DND-41 (cell line): ENCODE measurements at regions not wholly inside any gene's neighbourhood (a gene's known extent, or its start where the extent isn't known, plus 50 kb on each side); places are given as distances from the start of the nearest gene placed in this dataset.
"Not testable (repeated sequence)": the region's sequence is repeated elsewhere in the genome, so short reads cannot be mapped to it uniquely, and the experiment has no call there.

Experiments
- ATAC-seq: fragments of 200-7000 bp; cut with Tn5 transposase; 3 replicates; pipeline ENCODE4 v1.9.1; 2021; ENCODE audit warnings: low read depth; ENCODE audit not compliant: insufficient read depth
- DNase-seq: peaks from one replicate; pipeline ENCODE4 v3.0.0-alpha.2; 2020
- H2AFZ ChIP-seq: 2 replicates; pipeline ENCODE4 v1.6.0; 2012; ENCODE audit warnings: low read depth, low read length
- H3K27ac ChIP-seq: 2 replicates; pipeline ENCODE4 v1.5.1; 2012; ENCODE audit warnings: low read length, inconsistent platforms
- H3K27me3 ChIP-seq: fragments of 200-600 bp; sonication (generic); 2 replicates; pipeline ENCODE4 v1.6.0; 2012; ENCODE audit warnings: low read length, mild to moderate bottlenecking, inconsistent platforms; ENCODE audit not compliant: insufficient read depth, poor library complexity
- H3K36me3 ChIP-seq: 2 replicates; pipeline ENCODE4 v1.5.1; 2012; ENCODE audit warnings: low read length, inconsistent platforms; ENCODE audit not compliant: insufficient read depth
- H3K4me1 ChIP-seq: 2 replicates; pipeline ENCODE4 v1.5.1; 2012; ENCODE audit warnings: mild to moderate bottlenecking, low read length; ENCODE audit not compliant: insufficient read depth
- H3K4me2 ChIP-seq: 2 replicates; pipeline ENCODE4 v1.6.0; 2012; ENCODE audit warnings: mild to moderate bottlenecking, moderate library complexity, low read length, inconsistent platforms; ENCODE audit not compliant: insufficient read depth
- H3K4me3 ChIP-seq, 2 experiments: fragments of 200-600 bp in 1 of 2; shearing (Covaris generic) in 1 of 2; 2 replicates each; pipeline ENCODE4 v1.5.1; 2012 to 2016; ENCODE audit warnings: inconsistent platforms in 2 of 2, low read length in 2 of 2, mild to moderate bottlenecking in 2 of 2, low read depth in 1 of 2, moderate library complexity in 1 of 2
- H3K79me2 ChIP-seq: 2 replicates; pipeline ENCODE4 v1.6.0; 2012; ENCODE audit warnings: low read length, inconsistent platforms; ENCODE audit not compliant: insufficient read depth
- H3K9ac ChIP-seq: 2 replicates; pipeline ENCODE4 v1.6.0; 2012; ENCODE audit warnings: low read depth, mild to moderate bottlenecking, inconsistent platforms, low read length, moderate library complexity
- H3K9me3 ChIP-seq: 2 replicates; pipeline ENCODE4 v1.5.1; 2012; ENCODE audit warnings: low read length, moderate library complexity, mild to moderate bottlenecking, inconsistent platforms; ENCODE audit not compliant: insufficient read depth, severe bottlenecking
- H4K20me1 ChIP-seq: 2 replicates; pipeline ENCODE4 v1.6.0; 2012; ENCODE audit warnings: low read length; ENCODE audit not compliant: insufficient read depth
- EZH2 ChIP-seq: IDR thresholded peaks from 3 replicates; pipeline ENCODE4 v1.6.1; 2012; ENCODE audit warnings: borderline replicate concordance, low read depth, mild to moderate bottlenecking, moderate library complexity, low read length, inconsistent platforms; ENCODE audit not compliant: severe bottlenecking
- TF ChIP-seq, protein P1 (sequence below): IDR thresholded peaks from 2 replicates; pipeline ENCODE4 v1.5.1; 2012; ENCODE audit warnings: borderline replicate concordance, low read length, moderate library complexity, mild to moderate bottlenecking; ENCODE audit not compliant: poor library complexity, severe bottlenecking; ENCODE audit errors: extremely low read depth

DNA sequence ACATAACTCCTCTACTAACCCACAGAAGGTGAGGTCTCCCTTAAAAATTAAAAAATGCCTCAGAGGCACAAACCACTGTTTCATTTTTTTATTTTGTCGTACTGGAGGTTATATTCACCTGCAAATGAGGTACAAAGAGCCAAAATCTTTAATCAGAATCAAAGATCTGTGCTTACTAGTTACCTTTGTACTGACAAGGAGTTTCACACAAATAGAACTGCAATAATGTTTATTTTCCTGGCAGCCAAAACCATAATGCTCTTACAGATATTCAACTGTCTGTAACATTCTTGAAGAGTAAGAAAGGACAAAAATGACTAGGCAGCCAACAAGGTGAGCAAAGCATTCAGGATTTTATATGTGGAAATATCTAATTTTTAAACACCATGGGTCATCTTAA lies 105.1 kb upstream of the NOL4 start:
- no peak overlapping the region for H3K4me2 ChIP-seq
- H3K9ac ChIP-seq = no peak overlapping the region
- no peaks in the 10 kb centered on the region for H4K20me1 ChIP-seq
- no peak overlapping the region for H3K4me3 ChIP-seq
- H3K27ac ChIP-seq = no peak overlapping the region
- no peak for DNase-seq
- no peaks in the 10 kb centered on the region for H3K79me2 ChIP-seq
- no peak for ATAC-seq
- H2AFZ ChIP-seq = no peak overlapping the region
- TF ChIP-seq EZH2 = no peak
- TF ChIP-seq, protein P1, sequence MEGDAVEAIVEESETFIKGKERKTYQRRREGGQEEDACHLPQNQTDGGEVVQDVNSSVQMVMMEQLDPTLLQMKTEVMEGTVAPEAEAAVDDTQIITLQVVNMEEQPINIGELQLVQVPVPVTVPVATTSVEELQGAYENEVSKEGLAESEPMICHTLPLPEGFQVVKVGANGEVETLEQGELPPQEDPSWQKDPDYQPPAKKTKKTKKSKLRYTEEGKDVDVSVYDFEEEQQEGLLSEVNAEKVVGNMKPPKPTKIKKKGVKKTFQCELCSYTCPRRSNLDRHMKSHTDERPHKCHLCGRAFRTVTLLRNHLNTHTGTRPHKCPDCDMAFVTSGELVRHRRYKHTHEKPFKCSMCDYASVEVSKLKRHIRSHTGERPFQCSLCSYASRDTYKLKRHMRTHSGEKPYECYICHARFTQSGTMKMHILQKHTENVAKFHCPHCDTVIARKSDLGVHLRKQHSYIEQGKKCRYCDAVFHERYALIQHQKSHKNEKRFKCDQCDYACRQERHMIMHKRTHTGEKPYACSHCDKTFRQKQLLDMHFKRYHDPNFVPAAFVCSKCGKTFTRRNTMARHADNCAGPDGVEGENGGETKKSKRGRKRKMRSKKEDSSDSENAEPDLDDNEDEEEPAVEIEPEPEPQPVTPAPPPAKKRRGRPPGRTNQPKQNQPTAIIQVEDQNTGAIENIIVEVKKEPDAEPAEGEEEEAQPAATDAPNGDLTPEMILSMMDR = no peak
- no peaks in the 10 kb centered on the region for H3K4me1 ChIP-seq
- H3K36me3 ChIP-seq = no peaks in the 10 kb centered on the region
- H3K9me3 ChIP-seq = no peaks in the 10 kb centered on the region
- no peaks in the 10 kb centered on the region for H3K27me3 ChIP-seq

GRCh38 chr18:34330308-34330707 lies 105.6 kb upstream of the NOL4 start:
- Histone ChIP-seq H3K4me3 (no peak overlapping the region), H3K4me2 (no peak overlapping the region), H3K27ac (no peak overlapping the region), H4K20me1 (no peaks in the 10 kb centered on the region), H3K9ac (no peak overlapping the region), H3K4me1 (no peaks in the 10 kb centered on the region), H3K79me2 (no peaks in the 10 kb centered on the region), H2AFZ (no peak overlapping the region), H3K27me3 (no peaks in the 10 kb centered on the region), H3K36me3 (no peaks in the 10 kb centered on the region), H3K9me3 (no peaks in the 10 kb centered on the region)
- TF ChIP-seq EZH2 = no peak
- ATAC-seq (no peak), DNase-seq (no peak)

DNA sequence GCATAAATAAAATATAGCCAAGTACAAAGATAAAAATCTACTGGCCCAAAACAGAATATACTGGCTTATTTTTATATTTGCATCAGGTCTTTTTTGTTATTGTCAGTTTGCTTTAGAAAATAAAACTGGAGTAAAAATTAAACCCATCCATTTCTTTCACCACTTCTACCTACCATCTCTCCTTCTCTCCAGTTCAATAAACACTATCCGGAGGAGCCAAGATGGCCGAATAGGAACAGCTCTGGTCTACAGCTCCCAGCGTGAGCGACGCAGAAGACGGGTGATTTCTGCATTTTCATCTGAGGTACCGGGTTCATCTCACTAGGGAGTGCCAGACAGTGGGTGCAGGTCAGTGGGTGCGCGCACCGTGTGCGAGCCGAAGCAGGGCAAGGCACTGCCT lies 106.2 kb upstream of the NOL4 start:
- not testable (repeated sequence) for H3K27me3 ChIP-seq, H3K9ac ChIP-seq, H2AFZ ChIP-seq, H3K27ac ChIP-seq, DNase-seq, ATAC-seq, H3K4me3 ChIP-seq, H3K4me2 ChIP-seq, H3K9me3 ChIP-seq, H3K36me3 ChIP-seq, H3K79me2 ChIP-seq, H3K4me1 ChIP-seq, H4K20me1 ChIP-seq

DNA sequence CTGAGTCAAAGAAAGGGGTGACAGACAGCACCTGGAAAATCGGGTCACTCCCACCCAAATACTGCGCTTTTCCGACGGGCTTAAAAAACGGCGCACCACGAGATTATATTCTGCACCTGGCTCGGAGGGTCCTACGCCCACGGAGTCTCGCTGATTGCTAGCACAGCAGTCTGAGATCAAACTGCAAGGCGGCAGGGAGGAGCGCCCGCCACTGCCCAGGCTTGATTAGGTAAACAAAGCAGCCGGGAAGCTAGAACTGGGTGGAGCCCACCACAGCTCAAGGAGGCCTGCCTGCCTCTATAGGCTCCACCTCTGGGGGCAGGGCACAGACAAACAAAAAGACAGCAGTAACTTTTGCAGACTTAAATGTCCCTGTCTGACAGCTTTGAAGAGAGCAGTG lies 106.6 kb upstream of the NOL4 start:
- H4K20me1 ChIP-seq, H2AFZ ChIP-seq, H3K9me3 ChIP-seq, H3K4me3 ChIP-seq, ATAC-seq, H3K27ac ChIP-seq, H3K79me2 ChIP-seq, H3K4me2 ChIP-seq, H3K9ac ChIP-seq, H3K4me1 ChIP-seq, DNase-seq, H3K36me3 ChIP-seq, H3K27me3 ChIP-seq: not testable (repeated sequence)

DNA sequence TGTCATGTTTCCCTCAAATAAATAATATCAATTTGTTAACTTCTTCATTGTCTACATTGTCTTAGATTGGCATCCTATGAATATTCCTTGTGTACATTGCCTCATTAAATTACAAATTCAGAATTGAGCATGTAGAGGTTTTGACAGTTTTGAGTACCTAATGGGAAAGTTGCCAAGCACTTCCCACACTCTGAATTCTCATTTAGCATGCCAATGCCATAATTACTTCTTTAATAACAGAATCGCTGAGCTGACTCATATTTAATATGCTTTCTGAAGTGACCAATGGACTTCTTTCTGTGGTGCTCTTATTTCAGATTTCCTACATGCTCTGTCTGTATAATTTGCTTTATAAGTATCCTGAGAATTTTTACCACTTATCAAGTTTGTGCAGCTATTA lies 114.4 kb upstream of the NOL4 start:
- H3K4me1 ChIP-seq = no peaks in the 10 kb centered on the region
- H3K27ac ChIP-seq = no peak overlapping the region
- no peaks in the 10 kb centered on the region for H3K79me2 ChIP-seq
- no peak overlapping the region for H3K4me2 ChIP-seq
- no peak for DNase-seq
- no peaks in the 10 kb centered on the region for H3K27me3 ChIP-seq
- no peaks in the 10 kb centered on the region for H3K9me3 ChIP-seq
- TF ChIP-seq, protein P1 = no peak
- TF ChIP-seq EZH2 = no peak
- no peak overlapping the region for H3K9ac ChIP-seq
- no peak overlapping the region for H2AFZ ChIP-seq
- H4K20me1 ChIP-seq = no peaks in the 10 kb centered on the region
- H3K4me3 ChIP-seq = no peak overlapping the region
- ATAC-seq = no peak
- no peaks in the 10 kb centered on the region for H3K36me3 ChIP-seq
